Fibroblast of gingiva (primary cell): ENCODE measurements at regions not wholly inside any gene's neighbourhood (a gene's known extent, or its start where the extent isn't known, plus 50 kb on each side); places are given as distances from the start of the nearest gene placed in this dataset.

Experiments used
- DNase-seq: peaks from one replicate; pipeline ENCODE4 v3.0.0-alpha.2; 2011; ENCODE audit warnings: low read depth

DNA sequence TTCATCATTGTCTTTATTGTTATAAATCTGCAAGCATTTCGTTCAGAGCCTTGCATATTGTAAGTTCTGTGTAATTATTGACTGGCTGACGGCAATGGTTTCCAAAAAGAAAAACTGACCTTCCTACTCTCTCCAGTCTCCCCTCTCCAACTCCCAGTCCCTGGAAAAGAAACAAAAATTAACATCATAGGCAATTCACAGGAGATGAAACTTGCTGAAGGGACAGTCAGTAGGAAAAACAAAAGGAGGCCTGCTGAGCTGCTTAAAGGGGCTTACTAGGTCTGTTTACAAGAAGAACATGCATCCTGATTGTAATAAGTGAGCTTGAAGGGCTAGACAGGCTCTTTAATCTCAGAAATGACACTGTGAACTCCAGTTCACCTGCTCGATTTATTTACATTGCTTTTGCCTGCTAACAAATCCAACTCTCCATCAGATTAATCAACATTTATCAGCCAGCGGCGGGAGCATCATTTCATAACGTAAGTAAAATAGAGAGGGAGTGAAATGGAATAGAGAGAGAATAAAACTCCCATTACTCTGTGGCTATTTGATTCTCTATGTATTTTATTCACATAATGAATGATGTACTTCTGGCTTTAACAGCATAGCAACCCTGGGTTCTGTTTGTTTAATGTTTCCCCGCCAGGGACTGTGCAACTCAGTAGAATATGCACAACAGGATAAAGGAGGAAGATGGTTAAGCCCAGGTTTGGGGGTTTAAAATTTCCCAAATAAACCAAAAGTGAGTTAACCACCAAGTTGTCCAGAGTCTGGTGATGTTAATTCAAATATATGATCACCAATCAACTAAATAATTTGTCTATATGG lies 256.7 kb upstream of the SETBP1 start:
- DNase-seq: no peak

GRCh38 chr18:44424645-44425035 lies 256.0 kb upstream of the SETBP1 start:
- DNase-seq: no peak

DNA sequence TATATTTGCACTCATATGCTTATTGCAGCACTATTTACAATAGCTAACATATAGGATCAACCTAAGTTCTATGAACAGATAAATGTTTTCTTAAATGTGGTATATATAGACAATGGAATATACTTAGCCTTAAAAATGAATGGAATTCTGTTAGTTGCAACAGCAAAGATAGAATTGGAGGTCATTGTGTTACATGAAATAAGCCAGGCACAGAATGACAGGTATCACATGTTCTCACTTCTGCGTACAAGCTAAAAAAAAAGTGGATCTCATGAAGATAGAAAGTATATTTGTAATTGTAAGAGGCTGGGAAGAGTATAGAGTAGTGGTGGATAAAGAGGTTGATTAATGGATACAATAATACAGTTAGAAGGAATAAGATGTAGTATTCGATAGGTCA lies 255.5 kb upstream of the SETBP1 start:
- no peak for DNase-seq

DNA sequence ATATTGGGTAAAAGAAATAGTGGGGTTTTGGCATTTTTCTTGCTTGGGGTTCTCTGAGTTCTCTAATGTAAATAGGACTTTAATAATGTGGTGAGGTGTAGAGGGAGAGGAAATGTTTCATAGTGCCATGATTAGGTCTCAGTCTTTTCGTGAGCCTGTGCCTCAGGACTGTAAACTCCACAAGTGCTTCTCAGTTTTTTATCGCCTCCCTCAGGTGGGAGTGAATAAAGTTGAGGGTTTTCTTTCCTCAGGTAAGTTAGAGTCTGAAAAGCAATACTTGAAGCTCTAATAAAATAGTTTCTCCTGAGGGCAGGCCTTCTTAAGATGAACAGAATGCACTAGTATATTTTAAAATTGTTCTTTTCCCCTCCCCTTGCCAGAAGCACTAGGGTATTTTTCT lies 243.1 kb upstream of the SETBP1 start:
- DNase-seq: no peak

DNA sequence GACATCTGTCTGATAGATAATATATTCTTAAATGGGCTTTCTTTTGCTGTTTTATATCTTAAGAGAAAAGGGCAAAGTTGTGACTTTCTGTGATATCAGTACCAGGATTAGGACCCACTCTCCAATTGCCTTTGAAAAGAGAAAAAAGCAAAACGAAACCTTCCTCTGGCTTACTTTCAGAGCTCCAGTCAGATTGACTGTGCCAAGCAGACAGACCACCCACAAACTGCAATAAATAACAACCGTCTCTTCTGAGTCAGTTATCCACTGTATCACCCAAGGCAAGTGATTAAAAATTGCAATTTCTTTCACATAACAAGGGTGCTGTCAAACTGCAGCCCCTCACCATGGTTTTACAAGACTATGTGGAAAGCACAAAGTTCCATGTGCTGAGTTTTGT lies 230.5 kb upstream of the SETBP1 start:
- DNase-seq: no peak

GRCh38 chr18:44452346-44452745 lies 228.3 kb upstream of the SETBP1 start:
- DNase-seq: peak; percentile 63

DNA sequence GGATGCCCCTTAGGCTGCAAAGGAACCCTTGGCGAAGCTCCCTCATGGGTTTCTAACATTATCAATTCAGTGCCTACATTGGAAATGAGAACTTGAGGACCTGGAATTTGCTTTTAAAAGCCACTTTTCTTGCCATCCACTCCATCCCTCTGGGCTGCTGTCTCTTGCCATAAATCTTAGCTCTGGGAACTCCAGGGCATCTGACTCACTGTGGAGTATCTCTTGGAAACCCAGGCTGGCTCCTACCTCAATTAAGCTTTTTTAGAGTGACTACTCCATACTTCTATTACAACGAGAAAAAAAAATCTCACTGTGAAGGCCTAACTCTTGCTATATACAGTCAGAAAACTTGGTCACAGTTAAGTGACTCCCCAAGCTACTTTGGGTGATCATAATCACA lies 227.2 kb upstream of the SETBP1 start:
- no peak for DNase-seq

DNA sequence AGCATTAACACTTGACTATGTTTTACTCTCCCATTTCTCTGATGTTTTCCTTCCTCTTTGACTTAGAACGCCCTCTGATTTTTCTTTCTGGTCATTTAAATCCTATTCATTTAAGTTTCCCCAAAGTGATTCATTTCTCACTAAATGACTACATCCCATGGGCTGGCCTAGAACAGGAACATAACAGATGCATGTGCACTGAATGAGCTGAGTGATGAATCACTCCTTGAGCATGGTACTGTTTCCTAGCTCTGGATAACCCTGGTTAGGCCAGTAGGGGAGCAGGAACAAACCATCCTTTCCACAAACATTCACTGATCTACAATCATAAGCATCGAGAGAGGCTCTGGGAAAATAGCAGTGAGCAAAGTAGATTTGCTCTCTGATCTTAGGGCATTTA lies 221.9 kb upstream of the SETBP1 start:
- DNase-seq: peak; percentile 59

DNA sequence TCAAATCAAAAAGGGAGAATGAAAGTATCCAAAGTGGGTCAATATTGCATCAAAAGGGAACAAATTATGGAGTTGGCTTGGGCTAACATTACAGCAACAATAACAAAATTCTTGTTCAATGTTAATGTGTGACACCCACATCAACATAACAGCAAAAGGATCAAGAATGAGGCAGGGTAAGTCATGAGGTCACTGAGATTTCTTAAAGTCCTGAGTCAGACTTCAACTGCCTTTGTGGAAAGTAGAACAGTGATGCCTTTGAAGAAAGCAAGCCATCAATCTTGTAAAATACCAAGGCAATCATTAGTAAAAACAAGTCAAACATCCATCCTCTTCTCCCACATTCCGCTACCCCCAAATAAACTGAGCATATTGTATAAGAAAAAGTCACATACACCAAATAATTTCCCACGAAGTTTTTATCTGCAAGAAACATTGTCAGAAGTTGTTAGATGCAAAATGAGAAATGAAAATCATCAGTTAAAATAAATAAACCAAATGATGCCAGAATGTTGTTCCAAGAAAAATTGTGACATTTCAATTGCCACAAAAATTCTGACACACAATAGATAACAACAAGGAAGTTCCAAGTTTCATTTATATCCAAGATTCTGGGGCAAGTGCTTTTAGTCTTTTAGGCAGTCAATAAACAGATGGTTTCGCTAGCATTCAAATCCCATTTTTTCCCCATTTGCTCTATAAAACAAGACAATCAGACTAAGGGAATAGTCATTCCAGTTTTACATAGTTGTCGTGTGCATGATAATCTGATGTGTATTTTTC lies 216.1 kb upstream of the SETBP1 start:
- peak; percentile 33 for DNase-seq

DNA sequence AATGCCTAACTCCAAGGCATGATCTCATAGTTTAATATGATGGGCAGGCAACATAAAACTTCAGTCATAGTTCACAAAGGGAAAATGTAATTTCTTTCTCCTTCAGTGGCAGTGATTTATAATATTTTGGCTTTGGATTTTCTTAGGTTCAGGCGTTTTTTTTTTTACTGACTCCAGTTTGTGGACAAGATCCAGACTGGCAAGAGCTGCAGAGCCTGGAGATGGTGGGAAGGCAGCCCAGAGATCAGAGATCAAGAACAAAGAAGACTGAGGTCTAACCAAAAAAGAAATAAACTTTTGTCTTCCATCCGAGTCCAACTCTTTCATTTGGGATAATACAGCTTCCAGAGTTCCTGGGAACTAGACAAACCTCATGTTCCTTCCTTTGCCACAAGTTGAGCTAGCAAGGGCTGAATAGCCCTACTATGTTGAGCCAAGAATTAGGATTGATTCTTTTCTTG lies 215.3 kb upstream of the SETBP1 start:
- peak; percentile 61 for DNase-seq

DNA sequence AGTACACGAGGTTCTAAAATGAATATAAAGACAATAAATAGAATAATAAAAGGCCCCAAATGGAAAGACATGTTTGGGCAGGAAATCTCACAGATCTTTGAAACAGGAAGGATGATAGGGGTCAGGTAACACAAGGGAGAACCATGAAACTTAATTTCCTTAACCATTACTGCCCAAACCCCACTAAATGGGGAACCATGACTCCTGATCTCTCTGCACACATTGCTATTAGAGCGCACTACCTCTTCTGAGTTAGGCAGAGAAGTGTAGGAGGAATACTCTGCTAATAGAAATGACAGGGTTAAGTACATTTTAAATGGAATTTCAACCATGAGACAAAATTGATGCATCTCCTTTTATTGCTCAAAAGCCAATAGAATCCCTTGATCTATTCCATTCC lies 213.7 kb upstream of the SETBP1 start:
- no peak for DNase-seq

DNA sequence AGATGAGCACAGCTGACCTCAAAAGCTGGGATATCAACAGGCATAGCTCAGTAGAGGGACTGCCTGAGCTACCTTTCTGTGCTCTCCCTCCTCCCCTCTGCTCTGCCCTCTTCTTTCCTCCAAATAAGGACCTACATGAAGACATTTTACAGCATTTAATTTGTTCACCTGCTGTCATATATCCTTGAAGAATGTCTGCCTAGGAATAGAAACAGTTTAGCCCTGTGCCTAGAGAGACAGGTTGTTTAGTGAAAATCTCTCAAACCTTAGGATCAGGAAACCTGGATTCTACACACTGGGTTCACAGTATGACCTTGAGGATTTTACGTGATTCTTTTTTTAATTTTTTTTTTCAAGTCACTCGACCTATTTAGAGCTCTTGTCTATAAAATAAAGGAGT lies 213.0 kb upstream of the SETBP1 start:
- no peak for DNase-seq

DNA sequence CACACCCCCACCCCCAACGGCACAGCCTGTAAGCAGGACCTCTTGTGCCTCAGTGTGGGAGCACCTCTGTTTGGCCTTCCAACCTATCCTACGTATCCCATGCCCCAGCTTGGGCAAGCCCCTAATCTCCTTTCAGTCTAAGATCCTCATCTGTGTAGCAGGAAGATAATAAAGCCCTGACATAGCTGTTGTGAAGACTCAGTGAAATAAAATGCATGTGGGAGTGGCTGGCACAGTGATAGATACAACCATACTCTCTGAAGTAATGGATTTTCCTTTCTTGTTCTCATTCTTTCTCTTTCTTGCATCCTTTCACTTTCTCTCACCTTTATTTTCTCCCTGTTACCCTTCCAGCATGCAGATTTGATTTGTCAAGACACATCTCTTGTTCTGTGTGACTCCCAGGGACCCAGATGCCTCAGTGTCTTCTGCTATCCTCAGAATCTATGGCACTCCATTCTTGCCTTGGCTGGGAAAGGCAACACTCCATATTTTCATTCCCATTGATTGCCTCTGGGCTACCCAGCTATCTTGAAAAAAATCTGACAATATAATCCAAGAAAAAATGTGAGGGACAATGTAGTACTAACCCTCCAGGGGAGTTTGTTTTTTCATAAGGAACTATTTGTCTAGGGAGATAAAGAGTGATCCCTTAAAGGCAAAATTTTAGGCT lies 207.2 kb upstream of the SETBP1 start:
- DNase-seq: no peak

DNA sequence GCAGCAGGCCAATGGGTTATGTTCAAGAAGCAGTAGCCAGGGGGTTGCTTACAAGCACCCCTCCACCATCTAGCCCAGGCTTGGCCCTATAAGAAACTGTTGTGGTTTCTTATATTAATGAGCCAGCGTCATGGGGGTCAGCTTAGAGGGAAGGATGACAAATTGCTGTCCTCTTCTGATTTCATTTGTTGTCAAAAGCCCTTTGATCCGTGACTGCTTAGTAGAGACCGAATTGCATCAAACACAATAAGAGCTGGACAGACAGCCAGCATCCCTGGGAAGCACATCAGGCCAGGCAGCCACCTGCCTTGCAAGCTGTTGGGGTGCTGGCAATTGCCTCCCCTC lies 206.6 kb upstream of the SETBP1 start:
- no peak for DNase-seq

- peak; percentile 31 for DNase-seq
These were observed 206.1 kb upstream of the SETBP1 start for GRCh38 chr18:44474591-44474990.

DNA sequence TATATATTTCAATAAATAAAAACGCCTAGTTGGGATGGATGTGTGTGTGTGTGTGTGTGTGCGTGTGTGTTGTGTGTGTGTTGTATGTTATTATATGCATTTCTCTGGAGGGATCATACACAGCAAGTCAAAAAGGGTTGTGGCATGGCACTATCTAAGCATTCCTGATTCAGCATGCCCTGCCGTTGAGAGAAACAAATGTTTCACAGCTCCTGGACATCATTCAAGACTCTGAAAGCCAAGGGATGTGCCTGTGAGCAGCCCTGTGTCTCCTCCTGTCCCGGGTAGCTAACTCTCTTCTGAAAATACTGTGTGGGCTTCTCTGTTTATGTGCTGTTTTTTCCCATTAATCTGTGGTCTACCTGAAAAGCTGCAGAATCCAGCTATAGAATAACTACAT lies 197.9 kb upstream of the SETBP1 start:
- DNase-seq: no peak

- DNase-seq: no peak
These were observed 185.5 kb upstream of the SETBP1 start for GRCh38 chr18:44495151-44495550.

- DNase-seq: no peak
These were observed 183.4 kb upstream of the SETBP1 start for GRCh38 chr18:44497311-44497710.

DNA sequence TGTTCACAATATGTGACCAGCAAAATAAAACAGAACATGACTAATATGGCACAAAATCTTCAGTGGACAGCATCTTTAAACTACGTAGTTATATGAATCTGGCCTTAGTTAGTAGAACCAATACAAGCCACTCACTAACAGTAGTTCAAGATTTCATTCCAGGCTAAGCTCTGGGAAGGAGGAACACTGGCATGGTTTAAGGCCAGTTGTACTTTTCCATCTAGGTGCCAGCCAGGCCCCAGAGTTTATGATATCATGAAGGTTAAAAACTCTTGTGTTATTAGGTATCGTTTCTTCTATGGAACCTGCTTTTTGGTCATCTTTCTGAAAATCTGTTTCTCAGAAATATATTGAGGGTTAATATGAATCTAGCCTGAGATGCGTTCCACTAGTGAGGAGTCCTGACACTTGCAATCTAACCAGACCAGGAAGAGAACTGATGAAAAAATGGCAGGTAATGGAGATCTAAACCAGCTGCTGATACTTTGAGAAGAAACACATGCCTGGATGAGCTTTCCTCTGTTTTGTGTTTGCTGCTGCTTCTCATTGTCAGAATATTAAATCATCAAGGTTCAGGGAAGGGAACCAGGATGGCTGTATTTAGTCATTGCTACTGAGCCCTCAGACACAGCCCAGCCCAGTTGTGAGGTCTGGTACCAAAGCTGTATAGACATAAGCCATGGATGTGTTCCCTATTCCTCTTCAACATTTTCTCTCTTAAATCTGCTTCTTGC lies 182.8 kb upstream of the SETBP1 start:
- no peak for DNase-seq

DNA sequence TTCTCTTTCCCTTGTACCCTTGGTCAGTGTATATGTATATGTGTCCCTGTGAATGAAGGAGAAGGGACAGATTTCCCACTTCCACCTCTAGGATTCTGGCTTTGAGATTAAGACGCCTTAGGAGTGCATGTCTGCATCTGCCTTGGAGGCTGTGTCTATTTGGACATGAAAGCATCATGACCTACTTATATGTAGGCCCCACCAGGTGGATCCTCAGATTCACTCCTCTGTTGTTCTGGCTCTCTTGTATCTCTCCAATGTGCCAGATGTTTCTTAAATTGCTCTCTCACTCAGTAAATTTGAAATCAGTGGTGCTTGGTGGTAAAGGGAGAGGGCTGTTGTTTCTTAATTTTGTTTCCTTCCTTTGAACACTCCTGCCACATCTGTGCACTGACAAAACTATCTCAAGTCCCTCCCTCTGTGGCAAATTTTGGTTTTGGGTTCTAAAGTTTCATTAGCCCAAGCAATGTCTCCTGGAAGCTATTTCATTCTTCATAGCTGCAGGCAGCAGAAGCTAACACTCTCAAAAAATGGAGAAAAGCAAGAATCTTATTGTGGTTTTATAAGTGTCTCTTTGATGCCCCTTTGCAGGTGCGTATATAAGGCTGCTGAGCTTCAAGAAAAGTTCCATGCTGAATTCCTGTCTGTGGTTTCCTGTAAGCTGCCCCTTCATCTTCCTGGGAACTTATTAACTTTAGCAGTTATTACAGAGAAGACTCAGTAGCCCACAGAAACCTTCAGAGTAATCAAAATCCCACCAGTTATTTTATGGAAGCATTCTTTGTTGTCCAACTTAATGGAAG lies 179.7 kb upstream of the SETBP1 start:
- DNase-seq: no peak

- no peak for DNase-seq
These were observed 178.5 kb upstream of the SETBP1 start for GRCh38 chr18:44502221-44502620.
